ENCODE measurements at regions not wholly inside any gene's neighbourhood (a gene's known extent, or its start where the extent isn't known, plus 50 kb on each side); places are given as distances from the start of the nearest gene placed in this dataset.
A peak's percentile ranks its signal among the peaks of the same experiment; 100 is the strongest.

- H3K4me3 ChIP-seq: no peak overlapping the region
- H3K36me3 ChIP-seq (replicated peaks; ENCODE audit: insufficient read depth, low read depth): no peaks in the 10 kb centered on the region
- H3K4me1 ChIP-seq (ENCODE audit: insufficient read depth): no peaks in the 10 kb centered on the region
- DNase-seq (ENCODE audit: low spot score): peak; percentile 77
- H4K20me1 ChIP-seq (ENCODE audit: insufficient read depth, poor library complexity, severe bottlenecking): no peaks in the 10 kb centered on the region
- no peak overlapping the region for H3K27ac ChIP-seq
- no peak overlapping the region for H3K4me2 ChIP-seq
- WGBS (ENCODE audit: low lambda C conversion rate, missing lambda C conversion rate): 61% methylated on average over 6 of the region's 6 CpGs
- no peaks in the 10 kb centered on the region for H3K27me3 ChIP-seq
- H3K9me3 ChIP-seq (ENCODE audit: low read depth): no peaks in the 10 kb centered on the region
- no peaks in the 10 kb centered on the region for H3K79me2 ChIP-seq
- H3K9me2 ChIP-seq (replicated peaks; ENCODE audit: insufficient read depth): no peaks in the 10 kb centered on the region
- TF ChIP-seq EZH2phosphoT487 (IDR thresholded peaks at IDR 0.05; ENCODE audit: low read depth, severe bottlenecking, unreplicated experiment): no peak
- TF ChIP-seq EZH2 (IDR thresholded peaks at IDR 0.05; ENCODE audit: borderline replicate concordance): no peak
- peak; percentile 70 for TF ChIP-seq CTCF (IDR thresholded peaks at IDR 0.05; ENCODE audit: poor library complexity)
- no peak overlapping the region for H2AFZ ChIP-seq
These were observed 650.5 kb upstream of the SORCS1 start for GRCh38 chr10:107814865-107815487.

GRCh38 chr10:107813451-107814162 lies 649.1 kb upstream of the SORCS1 start:
- WGBS (ENCODE audit: low lambda C conversion rate, missing lambda C conversion rate): 59% methylated on average over 8 of the region's 8 CpGs
- Histone ChIP-seq H3K36me3 (replicated peaks; ENCODE audit: insufficient read depth, low read depth) (no peaks in the 10 kb centered on the region), H3K27ac (no peak overlapping the region), H3K4me1 (ENCODE audit: insufficient read depth) (no peaks in the 10 kb centered on the region), H3K4me2 (no peak overlapping the region), H3K9me3 (ENCODE audit: low read depth) (no peaks in the 10 kb centered on the region), H3K27me3 (no peaks in the 10 kb centered on the region), H3K9me2 (replicated peaks; ENCODE audit: insufficient read depth) (no peaks in the 10 kb centered on the region), H2AFZ (no peak overlapping the region), H4K20me1 (ENCODE audit: insufficient read depth, poor library complexity, severe bottlenecking) (no peaks in the 10 kb centered on the region), H3K79me2 (no peaks in the 10 kb centered on the region), H3K4me3 (no peak overlapping the region)
- TF ChIP-seq CTCF (IDR thresholded peaks at IDR 0.05; ENCODE audit: poor library complexity): no peak
- DNase-seq (ENCODE audit: low spot score): no peak

GRCh38 chr10:107809889-107810288 lies 645.4 kb upstream of the SORCS1 start:
- no peaks in the 10 kb centered on the region for H3K79me2 ChIP-seq
- DNase-seq (ENCODE audit: low spot score): no peak
- no peaks in the 10 kb centered on the region for H3K27me3 ChIP-seq
- 83% methylated on average over 2 of the region's 2 CpGs for WGBS (ENCODE audit: low lambda C conversion rate, missing lambda C conversion rate)
- no peak overlapping the region for H2AFZ ChIP-seq
- H3K4me3 ChIP-seq: no peak overlapping the region
- H3K4me1 ChIP-seq (ENCODE audit: insufficient read depth): no peaks in the 10 kb centered on the region
- no peak overlapping the region for H3K27ac ChIP-seq
- H3K4me2 ChIP-seq: no peak overlapping the region
- TF ChIP-seq EZH2 (IDR thresholded peaks at IDR 0.05; ENCODE audit: borderline replicate concordance) (no peak), CTCF (IDR thresholded peaks at IDR 0.05; ENCODE audit: poor library complexity) (no peak), EZH2phosphoT487 (IDR thresholded peaks at IDR 0.05; ENCODE audit: low read depth, severe bottlenecking, unreplicated experiment) (no peak)
- no peaks in the 10 kb centered on the region for H3K9me3 ChIP-seq (ENCODE audit: low read depth)
- no peaks in the 10 kb centered on the region for H4K20me1 ChIP-seq (ENCODE audit: insufficient read depth, poor library complexity, severe bottlenecking)
- no peaks in the 10 kb centered on the region for H3K36me3 ChIP-seq (replicated peaks; ENCODE audit: insufficient read depth, low read depth)
- H3K9me2 ChIP-seq (replicated peaks; ENCODE audit: insufficient read depth): no peaks in the 10 kb centered on the region
